Adrenal gland (tissue), 9 donors: ENCODE measurements at regions not wholly inside any gene's neighbourhood (a gene's known extent, or its start where the extent isn't known, plus 50 kb on each side); places are given as distances from the start of the nearest gene placed in this dataset.
"Not testable (repeated sequence)": the region's sequence is repeated elsewhere in the genome, so short reads cannot be mapped to it uniquely, and the experiment has no call there.

Experiments
- DNase-seq, 7 donors: peaks; one replicate each; pipeline ENCODE4 v3.0.0-alpha.2; 2019 to 2020
- H3K27ac ChIP-seq, 5 donors: fragments of 200-600 bp; sonication (generic) in 4 of 5; 1 replicate in 3 of 5; 2 replicates in 2 of 5; pipeline versions ENCODE4 v1.5.1 to v1.8.0; 2016 to 2020; ENCODE audit warnings: mild to moderate bottlenecking in 1 of 5
- H3K27me3 ChIP-seq: fragments of 200-600 bp; 2 replicates; pipeline ENCODE4 v1.8.0; 2021
- H3K36me3 ChIP-seq, 2 donors: fragments of 200-600 bp; replicated peaks in 1 of 2; 1 replicate in 1 of 2; 2 replicates in 1 of 2; pipeline versions ENCODE4 v1.5.1 to v1.8.0; 2018 to 2022
- H3K4me1 ChIP-seq, 2 donors: fragments of 200-600 bp; replicated peaks in 1 of 2; 1 replicate in 1 of 2; 2 replicates in 1 of 2; pipeline versions ENCODE4 v1.5.1 to v1.8.0; 2018 to 2021
- H3K4me3 ChIP-seq, 4 donors: fragments of 200-600 bp; sonication (generic) in 3 of 4; one replicate each; pipeline ENCODE4 v1.5.1; 2016 to 2018
- H3K9me3 ChIP-seq, 3 donors: fragments of 200-600 bp; sonication (generic) in 1 of 3; replicated peaks in 1 of 3; 1 replicate in 2 of 3; 2 replicates in 1 of 3; pipeline versions ENCODE4 v1.5.1 to v1.8.0; 2016 to 2021
- POLR2A ChIP-seq, 2 donors: fragments of 450-650 bp; IDR thresholded peaks; one replicate each; pipeline ENCODE4 v1.6.1; 2017; ENCODE audit warnings: antibody characterized with exemption in 2 of 2, mild to moderate bottlenecking in 2 of 2, moderate library complexity in 1 of 2
- WGBS, 4 donors: extraction: QIAGEN DNeasy Blood & Tissue Kit in 2 of 4; methylation state at CpG; one replicate each; pipeline versions ENCODE4 v1.1.5 to v1.1.7; 2013 to 2017; 5-methylcytosine and 5-hydroxymethylcytosine counted together
- intact Hi-C, 2 donors: fragments of 100-400 bp; cut with DNase I; formaldehyde crosslinking; loops; one replicate each; pipeline versions ENCODE4 v1.14.1 to v1.15.0; 2022 to 2023
- TF ChIP-seq, protein P1 (sequence below), 6 experiments: fragments of 450-650 bp in 4 of 6; fragments of 200-600 bp in 2 of 6; sonication (generic) in 1 of 6; IDR thresholded peaks; 1 replicate in 5 of 6; 2 replicates in 1 of 6; pipeline versions ENCODE4 v1.5.1 to v1.8.0; 2016 to 2021; ENCODE audit warnings: antibody characterized with exemption in 6 of 6, mild to moderate bottlenecking in 2 of 6, moderate library complexity in 1 of 6
- donor health status: healthy with polysubstance abuse.
- donor health status: Bipolar disorder and iron deficiency.
- donor health status: DM: yes; HTN: yes; CAD: no.
- donor health status: DM: no; HTN: no; CAD: no.
- donor health status: DM: no; HTN: no; CAD: no.

DNA sequence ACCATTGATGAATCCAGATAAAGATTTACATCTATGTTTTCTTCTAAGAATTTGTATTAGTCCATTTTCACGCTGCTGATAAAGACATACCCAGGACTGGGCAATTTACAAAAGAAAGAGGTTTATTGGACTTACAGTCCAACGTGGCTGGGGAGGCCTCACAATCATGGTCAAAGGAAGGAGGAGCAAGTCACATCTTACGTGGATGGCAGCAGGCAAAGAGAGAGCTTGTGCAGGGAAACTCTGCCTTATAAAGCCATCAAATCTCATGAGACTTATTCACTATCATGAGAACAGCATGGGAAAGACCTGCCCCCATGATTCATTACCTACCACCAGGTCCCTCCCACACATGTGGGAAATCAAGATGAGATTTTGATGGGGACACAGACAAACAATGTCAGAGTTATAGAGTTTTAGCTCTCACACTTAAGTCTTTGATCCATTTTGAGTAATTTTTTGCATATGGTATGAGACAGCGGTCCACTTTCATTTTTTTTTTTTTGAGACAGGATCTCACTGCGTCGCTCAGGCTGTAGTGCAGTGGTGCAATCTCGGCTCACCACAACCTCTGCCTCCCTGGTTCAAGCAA, 53.5 kb upstream of the JADE2 start:
- H3K36me3 ChIP-seq, H3K4me3 ChIP-seq, DNase-seq, H3K27me3 ChIP-seq, intact Hi-C loops, H3K27ac ChIP-seq, H3K4me1 ChIP-seq, H3K9me3 ChIP-seq: not testable (repeated sequence)
- WGBS, 4 donors, result 84 to 90% (median 89%) methylated on average over 7 of the region's 7 CpGs

DNA sequence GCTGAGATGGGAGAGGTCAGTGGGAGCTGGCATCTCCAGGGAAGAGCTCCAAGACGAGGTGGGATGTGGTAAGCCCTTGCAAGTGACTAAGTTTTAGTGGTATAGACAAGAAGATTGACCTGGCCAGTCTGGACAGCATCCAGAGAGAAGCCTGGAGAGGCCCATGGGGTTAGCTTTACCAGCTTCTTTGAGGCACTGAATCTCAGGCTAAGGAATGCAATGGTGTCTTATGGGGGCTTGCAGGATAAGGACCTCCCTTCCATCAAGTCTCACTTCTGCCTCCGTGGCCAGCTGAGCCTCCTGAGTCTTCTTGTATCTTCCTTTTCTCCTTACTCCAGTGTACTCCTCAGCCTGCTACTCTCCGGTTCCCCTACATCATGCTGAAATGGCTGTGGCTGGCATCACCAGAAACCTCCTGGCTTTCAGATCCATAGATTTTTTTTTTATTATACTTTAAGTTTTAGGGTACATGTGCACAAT, 56.5 kb upstream of the JADE2 start:
- H3K4me3 ChIP-seq, result no peak overlapping the region
- TF ChIP-seq POLR2A (IDR thresholded peaks at IDR 0.05), result no peak
- TF ChIP-seq, protein P1, sequence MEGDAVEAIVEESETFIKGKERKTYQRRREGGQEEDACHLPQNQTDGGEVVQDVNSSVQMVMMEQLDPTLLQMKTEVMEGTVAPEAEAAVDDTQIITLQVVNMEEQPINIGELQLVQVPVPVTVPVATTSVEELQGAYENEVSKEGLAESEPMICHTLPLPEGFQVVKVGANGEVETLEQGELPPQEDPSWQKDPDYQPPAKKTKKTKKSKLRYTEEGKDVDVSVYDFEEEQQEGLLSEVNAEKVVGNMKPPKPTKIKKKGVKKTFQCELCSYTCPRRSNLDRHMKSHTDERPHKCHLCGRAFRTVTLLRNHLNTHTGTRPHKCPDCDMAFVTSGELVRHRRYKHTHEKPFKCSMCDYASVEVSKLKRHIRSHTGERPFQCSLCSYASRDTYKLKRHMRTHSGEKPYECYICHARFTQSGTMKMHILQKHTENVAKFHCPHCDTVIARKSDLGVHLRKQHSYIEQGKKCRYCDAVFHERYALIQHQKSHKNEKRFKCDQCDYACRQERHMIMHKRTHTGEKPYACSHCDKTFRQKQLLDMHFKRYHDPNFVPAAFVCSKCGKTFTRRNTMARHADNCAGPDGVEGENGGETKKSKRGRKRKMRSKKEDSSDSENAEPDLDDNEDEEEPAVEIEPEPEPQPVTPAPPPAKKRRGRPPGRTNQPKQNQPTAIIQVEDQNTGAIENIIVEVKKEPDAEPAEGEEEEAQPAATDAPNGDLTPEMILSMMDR (IDR thresholded peaks at IDR 0.05), result no peak
- no peaks in the 10 kb centered on the region for H3K27me3 ChIP-seq
- no peak overlapping the region for H3K27ac ChIP-seq
- 67 to 90% (median 77%) methylated on average over 3 of the region's 3 CpGs for WGBS, 4 donors
- DNase-seq, result no peak
- H3K9me3 ChIP-seq, result no peaks in the 10 kb centered on the region
- peaks cover 16 to 30% of the 10 kb centered on the region in 2 donors for H3K4me1 ChIP-seq
- intact Hi-C loops, result loop anchor here (5.0 to 10.0 kb wide), 3 partner anchors 33 to 56 kb away; partner anchors contain the start of gene JADE2 (in 1 of the 2)
- no peaks in the 10 kb centered on the region for H3K36me3 ChIP-seq

DNA sequence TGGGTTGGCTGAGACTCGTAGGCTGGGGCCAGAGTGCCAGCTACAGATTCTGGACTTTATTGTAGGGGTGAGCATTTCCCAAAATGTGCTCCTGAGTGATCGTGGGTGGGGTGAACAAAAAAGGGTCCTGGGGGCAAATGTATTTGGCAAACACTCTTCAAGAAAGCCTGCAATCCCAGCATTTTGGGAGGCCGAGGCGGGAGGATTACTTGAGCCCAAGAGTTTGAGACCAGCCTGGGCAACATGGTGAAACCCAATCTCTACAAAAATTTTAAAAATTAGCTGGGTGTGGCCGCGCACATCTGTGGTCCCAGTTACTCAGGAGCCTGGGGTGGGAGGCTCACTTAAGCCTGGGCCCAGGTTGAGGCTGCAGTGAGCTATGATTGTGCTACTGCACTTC, 55.5 kb upstream of the CDKN2AIPNL start:
- H3K4me3 ChIP-seq, result peak overlapping the region in 1 of 4 donors; percentile 53
- H3K4me1 ChIP-seq, result peaks cover 16 to 35% of the 10 kb centered on the region in 2 donors
- intact Hi-C loops, result loop anchor here (5.0 to 10.0 kb wide), 3 partner anchors 35 to 58 kb away; partner anchors contain the start of gene JADE2 (in 1 of the 2)
- 71 to 89% (median 86%) methylated on average over 6 of the region's 6 CpGs for WGBS, 4 donors
- no peaks in the 10 kb centered on the region for H3K36me3 ChIP-seq
- H3K27me3 ChIP-seq, result no peaks in the 10 kb centered on the region
- no peak for DNase-seq
- TF ChIP-seq, protein P1 (IDR thresholded peaks at IDR 0.05), result no peak
- no peak for TF ChIP-seq POLR2A (IDR thresholded peaks at IDR 0.05)
- H3K27ac ChIP-seq, result peak overlapping the region in 4 of 5 donors; percentile 94 to 99 (median 96)
- no peaks in the 10 kb centered on the region for H3K9me3 ChIP-seq

DNA sequence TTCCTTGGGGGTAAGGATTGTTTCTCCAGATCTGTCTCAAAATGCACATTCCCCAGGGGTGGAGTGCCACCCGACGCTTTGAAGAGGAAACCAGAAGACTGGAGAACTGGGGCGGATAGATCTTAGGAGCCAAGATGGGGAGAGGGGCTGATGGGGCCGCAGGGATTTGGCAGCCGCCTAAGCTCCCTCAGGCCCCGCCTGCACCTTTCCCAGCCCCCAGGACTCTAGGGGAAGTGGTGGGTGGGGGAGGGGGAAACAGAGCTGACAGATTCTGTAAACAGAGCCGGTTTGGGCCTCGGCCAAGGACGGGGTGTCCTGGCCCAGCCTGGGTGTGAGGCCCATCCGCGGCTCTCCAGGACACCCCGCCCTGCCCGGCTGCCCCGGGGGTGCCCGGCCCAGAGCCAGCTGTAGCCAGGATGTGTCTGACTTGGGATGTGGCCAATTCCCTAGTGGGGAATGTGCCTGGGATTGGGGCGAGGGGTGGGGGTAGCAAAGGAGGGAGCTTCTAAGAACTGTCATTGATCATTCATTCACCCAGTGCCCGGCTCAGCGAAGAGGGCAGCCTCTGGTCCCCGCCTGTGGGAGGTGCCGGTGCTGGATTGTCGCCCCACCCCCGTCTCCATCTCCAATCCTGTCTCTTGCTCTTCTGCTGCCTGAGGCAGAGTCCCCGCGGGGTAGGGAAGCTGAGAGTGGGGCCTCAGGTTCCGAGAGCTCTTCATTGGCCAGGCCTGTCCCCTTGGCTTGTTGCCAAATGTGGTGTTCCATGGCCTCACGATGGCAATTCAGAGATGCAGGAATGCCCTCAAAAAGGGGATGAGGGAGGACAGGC, 54.8 kb upstream of the CDKN2AIPNL start:
- peaks cover 16 to 37% of the 10 kb centered on the region in 2 donors for H3K4me1 ChIP-seq
- peak overlapping the region; percentile 94 to 99 (median 97) for H3K27ac ChIP-seq
- H3K36me3 ChIP-seq, result no peaks in the 10 kb centered on the region
- intact Hi-C loops, result loop anchor here (5.0 to 10.0 kb wide), 3 partner anchors 36 to 58 kb away; partner anchors contain the start of gene JADE2 (in 1 of the 2)
- peak; percentile 97 to 99 (median 99) for DNase-seq
- TF ChIP-seq, protein P1 (IDR thresholded peaks at IDR 0.05), result peak in 1 of 6 experiments; percentile 2
- TF ChIP-seq POLR2A (IDR thresholded peaks at IDR 0.05), result peak in 1 of 2 donors; percentile 9
- peak overlapping the region in 2 of 4 donors; percentile 26 to 53 for H3K4me3 ChIP-seq
- H3K9me3 ChIP-seq, result no peaks in the 10 kb centered on the region
- WGBS, 4 donors, result 1 to 3% (median 2%) methylated on average over 9 to 26 of the region's 26 CpGs
- no peaks in the 10 kb centered on the region for H3K27me3 ChIP-seq
